ENCODE measurements at regions not wholly inside any gene's neighbourhood (a gene's known extent, or its start where the extent isn't known, plus 50 kb on each side); places are given as distances from the start of the nearest gene placed in this dataset.

- POLR2A ChIA-PET: no interaction called here
- Histone ChIP-seq H3K9me3 (ENCODE audit: control insufficient read depth, insufficient read depth, low read length) (no peaks in the 10 kb centered on the region), H3K27ac (ENCODE audit: low read depth, low read length) (no peak overlapping the region), H3K4me3 (ENCODE audit: low read depth, low read length) (no peak overlapping the region), H3K27me3 (ENCODE audit: control insufficient read depth, insufficient read depth, low read length) (no peaks in the 10 kb centered on the region)
- no peak for TF ChIP-seq CTCF (IDR thresholded peaks at IDR 0.05; ENCODE audit: low read depth, low read length)
- CTCF ChIA-PET: no interaction called here
- no peak for DNase-seq (ENCODE audit: low read depth, low spot score)
These were observed 634.7 kb upstream of the BOD1L1 start for GRCh38 chr4:14262221-14262620.

- POLR2A ChIA-PET: no interaction called here
- Histone ChIP-seq H3K9me3 (ENCODE audit: control insufficient read depth, insufficient read depth, low read length) (no peaks in the 10 kb centered on the region), H3K4me3 (ENCODE audit: low read depth, low read length) (no peak overlapping the region), H3K27me3 (ENCODE audit: control insufficient read depth, insufficient read depth, low read length) (no peaks in the 10 kb centered on the region), H3K27ac (ENCODE audit: low read depth, low read length) (no peak overlapping the region)
- TF ChIP-seq CTCF (IDR thresholded peaks at IDR 0.05; ENCODE audit: low read depth, low read length): no peak
- CTCF ChIA-PET: no interaction called here
- DNase-seq (ENCODE audit: low read depth, low spot score): no peak
These were observed 636.9 kb upstream of the BOD1L1 start for GRCh38 chr4:14264437-14264836.

- TF ChIP-seq CTCF (IDR thresholded peaks at IDR 0.05; ENCODE audit: low read depth, low read length): no peak
- Histone ChIP-seq H3K9me3 (ENCODE audit: control insufficient read depth, insufficient read depth, low read length) (no peaks in the 10 kb centered on the region), H3K27ac (ENCODE audit: low read depth, low read length) (no peak overlapping the region), H3K27me3 (ENCODE audit: control insufficient read depth, insufficient read depth, low read length) (no peaks in the 10 kb centered on the region), H3K4me3 (ENCODE audit: low read depth, low read length) (no peak overlapping the region)
- CTCF ChIA-PET: no interaction called here
- DNase-seq (ENCODE audit: low read depth, low spot score): no peak
- POLR2A ChIA-PET: no interaction called here
These were observed 638.1 kb upstream of the BOD1L1 start for GRCh38 chr4:14265651-14266050.

- Histone ChIP-seq H3K27me3 (ENCODE audit: control insufficient read depth, insufficient read depth, low read length) (no peaks in the 10 kb centered on the region), H3K27ac (ENCODE audit: low read depth, low read length) (no peak overlapping the region), H3K4me3 (ENCODE audit: low read depth, low read length) (no peak overlapping the region), H3K9me3 (ENCODE audit: control insufficient read depth, insufficient read depth, low read length) (no peaks in the 10 kb centered on the region)
- POLR2A ChIA-PET: no interaction called here
- no peak for DNase-seq (ENCODE audit: low read depth, low spot score)
- CTCF ChIA-PET: no interaction called here
- TF ChIP-seq CTCF (IDR thresholded peaks at IDR 0.05; ENCODE audit: low read depth, low read length): no peak
These were observed 640.0 kb upstream of the BOD1L1 start for GRCh38 chr4:14267373-14268060.

- Histone ChIP-seq H3K27ac (ENCODE audit: low read depth, low read length) (no peak overlapping the region), H3K27me3 (ENCODE audit: control insufficient read depth, insufficient read depth, low read length) (no peaks in the 10 kb centered on the region), H3K9me3 (ENCODE audit: control insufficient read depth, insufficient read depth, low read length) (no peaks in the 10 kb centered on the region), H3K4me3 (ENCODE audit: low read depth, low read length) (no peak overlapping the region)
- POLR2A ChIA-PET: no interaction called here
- DNase-seq (ENCODE audit: low read depth, low spot score): no peak
- CTCF ChIA-PET: no interaction called here
- no peak for TF ChIP-seq CTCF (IDR thresholded peaks at IDR 0.05; ENCODE audit: low read depth, low read length)
These were observed 642.3 kb upstream of the BOD1L1 start for GRCh38 chr4:14269824-14270223.
